ENCODE measurements at regions not wholly inside any gene's neighbourhood (a gene's known extent, or its start where the extent isn't known, plus 50 kb on each side); places are given as distances from the start of the nearest gene placed in this dataset.

- no peak for TF ChIP-seq POLR2A (IDR thresholded peaks at IDR 0.05)
- TF ChIP-seq CTCF (IDR thresholded peaks at IDR 0.05): no peak
Observed at GRCh38 chr1:218518216-218518740, 173.1 kb downstream of the TGFB2 start.

All from esophagus squamous epithelium (tissue), 4 donors.